GM23338 (cell line): ENCODE measurements at regions not wholly inside any gene's neighbourhood (a gene's known extent, or its start where the extent isn't known, plus 50 kb on each side); places are given as distances from the start of the nearest gene placed in this dataset.

Experiments
- ATAC-seq: fragments of 200-7000 bp; cut with Tn5 transposase; 3 replicates; pipeline ENCODE4 v1.9.1; 2020
- DNase-seq: peaks from one replicate; pipeline ENCODE4 v3.0.0-alpha.2; 2015; ENCODE audit warnings: low spot score
- H2AFZ ChIP-seq: fragments of 200-600 bp; sonication (generic); 2 replicates; pipeline ENCODE4 v1.8.0; 2016; ENCODE audit warnings: antibody characterized with exemption, mild to moderate bottlenecking, moderate library complexity
- H3F3A ChIP-seq: fragments of 200-600 bp; sonication (generic); replicated peaks from 2 replicates; pipeline ENCODE4 v1.8.0; 2017; ENCODE audit warnings: antibody characterized with exemption, mixed run types, low read depth
- H3K27ac ChIP-seq: fragments of 200-600 bp; sonication (generic); 2 replicates; pipeline ENCODE4 v1.6.1; 2016; ENCODE audit warnings: low read depth
- H3K27me3 ChIP-seq: fragments of 200-600 bp; sonication (generic); 2 replicates; pipeline ENCODE4 v1.8.0; 2016; ENCODE audit warnings: mild to moderate bottlenecking, mixed run types, moderate library complexity; ENCODE audit not compliant: insufficient read depth
- H3K36me3 ChIP-seq: fragments of 200-600 bp; sonication (generic); 2 replicates; pipeline ENCODE4 v1.8.0; 2016; ENCODE audit warnings: mild to moderate bottlenecking; ENCODE audit not compliant: insufficient read depth
- H3K4me1 ChIP-seq: fragments of 200-600 bp; sonication (generic); 2 replicates; pipeline ENCODE4 v1.8.0; 2016; ENCODE audit warnings: mild to moderate bottlenecking, moderate library complexity; ENCODE audit not compliant: insufficient read depth
- H3K4me2 ChIP-seq: fragments of 200-600 bp; sonication (generic); 2 replicates; pipeline ENCODE4 v1.7.1; 2017; ENCODE audit warnings: mixed run types
- H3K4me3 ChIP-seq: fragments of 200-600 bp; sonication (generic); 2 replicates; pipeline ENCODE4 v1.6.1; 2016; ENCODE audit warnings: mixed run types
- H3K79me2 ChIP-seq: fragments of 200-600 bp; sonication (generic); replicated peaks from 2 replicates; pipeline ENCODE4 v1.8.0; 2017; ENCODE audit warnings: mild to moderate bottlenecking; ENCODE audit not compliant: insufficient read depth
- H3K9me2 ChIP-seq: fragments of 200-600 bp; sonication (generic); 2 replicates; pipeline ENCODE4 v1.8.0; 2017; ENCODE audit not compliant: insufficient read depth
- H4K20me1 ChIP-seq: fragments of 200-600 bp; sonication (generic); replicated peaks from 2 replicates; pipeline ENCODE4 v1.8.0; 2017; ENCODE audit warnings: mild to moderate bottlenecking; ENCODE audit not compliant: insufficient read depth
- H3K27ac Mint-ChIP-seq: 2 replicates; pipeline ENCODE4 v1.8.0; 2020; ENCODE audit warnings: inconsistent platforms, mild to moderate bottlenecking, moderate library complexity, mixed read lengths
- H3K27me3 Mint-ChIP-seq: 3 replicates; pipeline ENCODE4 v1.8.0; 2022; ENCODE audit warnings: low read depth, mild to moderate bottlenecking, moderate library complexity, mixed read lengths, inconsistent platforms; ENCODE audit not compliant: insufficient read depth, poor library complexity
- H3K36me3 Mint-ChIP-seq: 3 replicates; pipeline ENCODE4 v1.8.0; 2021; ENCODE audit warnings: low read depth, mild to moderate bottlenecking, inconsistent platforms, moderate library complexity, mixed read lengths
- H3K4me1 Mint-ChIP-seq: 3 replicates; pipeline ENCODE4 v1.8.0; 2020; ENCODE audit warnings: mild to moderate bottlenecking, inconsistent platforms, mixed read lengths
- H3K4me3 Mint-ChIP-seq: 3 replicates; pipeline ENCODE4 v1.8.0; 2021; ENCODE audit warnings: moderate library complexity, mild to moderate bottlenecking, inconsistent platforms, mixed read lengths
- H3K9me3 Mint-ChIP-seq: 3 replicates; pipeline ENCODE4 v1.8.0; 2020; ENCODE audit warnings: moderate library complexity, mild to moderate bottlenecking, inconsistent platforms, mixed read lengths
- CREB1 ChIP-seq: fragments of 250-450 bp; sonication (Bioruptor Pico); IDR thresholded peaks from 2 replicates; pipeline ENCODE4 v1.5.0; 2020; ENCODE audit warnings: low read depth, mild to moderate bottlenecking, moderate library complexity
- CTCF ChIP-seq, 2 experiments: fragments of 200-600 bp in 1 of 2; sonication (generic) in 1 of 2; conservative IDR thresholded peaks; 2 replicates each; pipeline versions ENCODE4 v1.5.1 to v1.6.1; 2016 to 2017; ENCODE audit warnings: antibody characterized with exemption in 2 of 2, low read depth in 2 of 2, mild to moderate bottlenecking in 2 of 2, moderate library complexity in 1 of 2
- EZH2 ChIP-seq: fragments of 200-600 bp; sonication (generic); IDR thresholded peaks from one replicate; pipeline ENCODE4 v1.8.0; 2017; ENCODE audit warnings: antibody characterized with exemption, mild to moderate bottlenecking, low read depth; ENCODE audit not compliant: unreplicated experiment
- EZH2phosphoT487 ChIP-seq: fragments of 200-600 bp; sonication (generic); IDR thresholded peaks from one replicate; pipeline ENCODE4 v1.8.1; 2018; ENCODE audit warnings: antibody characterized with exemption; ENCODE audit not compliant: unreplicated experiment
- JUNB ChIP-seq: IDR thresholded peaks from one replicate; pipeline ENCODE4 v1.6.1; 2016; ENCODE audit warnings: antibody characterized with exemption; ENCODE audit not compliant: unreplicated experiment
- STAT1 ChIP-seq: IDR thresholded peaks from one replicate; pipeline ENCODE4 v1.6.1; 2016; ENCODE audit warnings: antibody characterized with exemption; ENCODE audit not compliant: unreplicated experiment
- ZNF114 ChIP-seq: fragments of 250-450 bp; sonication (Bioruptor Pico); IDR thresholded peaks from 2 replicates; pipeline ENCODE4 v1.5.0; 2020; ENCODE audit warnings: mild to moderate bottlenecking, moderate library complexity
- ZNF331 ChIP-seq: fragments of 250-450 bp; sonication (Bioruptor Pico); IDR thresholded peaks from 2 replicates; pipeline ENCODE4 v1.5.0; 2020; ENCODE audit warnings: low read depth, mild to moderate bottlenecking, moderate library complexity
- ZNF462 ChIP-seq: fragments of 250-450 bp; sonication (Bioruptor Pico); IDR thresholded peaks from 2 replicates; pipeline ENCODE4 v1.5.0; 2020; ENCODE audit warnings: mild to moderate bottlenecking, moderate library complexity
- TF ChIP-seq, protein P1 (sequence below): IDR thresholded peaks from 2 replicates; pipeline ENCODE4 v1.6.1; 2016; ENCODE audit warnings: antibody characterized with exemption
- TF ChIP-seq, protein P2 (sequence below): IDR thresholded peaks from one replicate; pipeline ENCODE4 v1.6.1; 2018; ENCODE audit warnings: antibody characterized with exemption; ENCODE audit not compliant: unreplicated experiment

GRCh38 chr6:67916399-67916798 lies 718.7 kb upstream of the ADGRB3 start:
- Mint-ChIP-seq H3K36me3 (no peaks in the 10 kb centered on the region; the same call in 2 of the 3 replicates), H3K4me1 (no peaks in the 10 kb centered on the region), H3K27me3 (no peaks in the 10 kb centered on the region), H3K9me3 (peaks cover 5% of the 10 kb centered on the region; the same call in 2 of the 3 replicates), H3K4me3 (no peak overlapping the region), H3K27ac (no peak overlapping the region)
- no peaks in the 10 kb centered on the region for H3K27me3 ChIP-seq
- no peaks in the 10 kb centered on the region; the same call in 1 of the 2 replicates for H3K9me2 ChIP-seq
- H3K4me3 ChIP-seq = no peak overlapping the region
- TF ChIP-seq, protein P1, sequence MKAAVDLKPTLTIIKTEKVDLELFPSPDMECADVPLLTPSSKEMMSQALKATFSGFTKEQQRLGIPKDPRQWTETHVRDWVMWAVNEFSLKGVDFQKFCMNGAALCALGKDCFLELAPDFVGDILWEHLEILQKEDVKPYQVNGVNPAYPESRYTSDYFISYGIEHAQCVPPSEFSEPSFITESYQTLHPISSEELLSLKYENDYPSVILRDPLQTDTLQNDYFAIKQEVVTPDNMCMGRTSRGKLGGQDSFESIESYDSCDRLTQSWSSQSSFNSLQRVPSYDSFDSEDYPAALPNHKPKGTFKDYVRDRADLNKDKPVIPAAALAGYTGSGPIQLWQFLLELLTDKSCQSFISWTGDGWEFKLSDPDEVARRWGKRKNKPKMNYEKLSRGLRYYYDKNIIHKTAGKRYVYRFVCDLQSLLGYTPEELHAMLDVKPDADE = no peak
- TF ChIP-seq ZNF114 (CRISPR knock-in tag) = no peak
- no peak for TF ChIP-seq EZH2
- TF ChIP-seq, protein P2, sequence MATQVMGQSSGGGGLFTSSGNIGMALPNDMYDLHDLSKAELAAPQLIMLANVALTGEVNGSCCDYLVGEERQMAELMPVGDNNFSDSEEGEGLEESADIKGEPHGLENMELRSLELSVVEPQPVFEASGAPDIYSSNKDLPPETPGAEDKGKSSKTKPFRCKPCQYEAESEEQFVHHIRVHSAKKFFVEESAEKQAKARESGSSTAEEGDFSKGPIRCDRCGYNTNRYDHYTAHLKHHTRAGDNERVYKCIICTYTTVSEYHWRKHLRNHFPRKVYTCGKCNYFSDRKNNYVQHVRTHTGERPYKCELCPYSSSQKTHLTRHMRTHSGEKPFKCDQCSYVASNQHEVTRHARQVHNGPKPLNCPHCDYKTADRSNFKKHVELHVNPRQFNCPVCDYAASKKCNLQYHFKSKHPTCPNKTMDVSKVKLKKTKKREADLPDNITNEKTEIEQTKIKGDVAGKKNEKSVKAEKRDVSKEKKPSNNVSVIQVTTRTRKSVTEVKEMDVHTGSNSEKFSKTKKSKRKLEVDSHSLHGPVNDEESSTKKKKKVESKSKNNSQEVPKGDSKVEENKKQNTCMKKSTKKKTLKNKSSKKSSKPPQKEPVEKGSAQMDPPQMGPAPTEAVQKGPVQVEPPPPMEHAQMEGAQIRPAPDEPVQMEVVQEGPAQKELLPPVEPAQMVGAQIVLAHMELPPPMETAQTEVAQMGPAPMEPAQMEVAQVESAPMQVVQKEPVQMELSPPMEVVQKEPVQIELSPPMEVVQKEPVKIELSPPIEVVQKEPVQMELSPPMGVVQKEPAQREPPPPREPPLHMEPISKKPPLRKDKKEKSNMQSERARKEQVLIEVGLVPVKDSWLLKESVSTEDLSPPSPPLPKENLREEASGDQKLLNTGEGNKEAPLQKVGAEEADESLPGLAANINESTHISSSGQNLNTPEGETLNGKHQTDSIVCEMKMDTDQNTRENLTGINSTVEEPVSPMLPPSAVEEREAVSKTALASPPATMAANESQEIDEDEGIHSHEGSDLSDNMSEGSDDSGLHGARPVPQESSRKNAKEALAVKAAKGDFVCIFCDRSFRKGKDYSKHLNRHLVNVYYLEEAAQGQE = no peak
- no peak for TF ChIP-seq JUNB
- TF ChIP-seq ZNF462 (CRISPR knock-in tag) = no peak
- TF ChIP-seq ZNF331 (CRISPR knock-in tag) = no peak
- no peak for TF ChIP-seq EZH2phosphoT487
- no peak for TF ChIP-seq STAT1
- TF ChIP-seq CTCF (conservative IDR thresholded peaks at IDR 0.05; ENCODE audit: low read depth in 2 of 2) = no peak
- TF ChIP-seq CREB1 (CRISPR knock-in tag) = no peak
- no peak overlapping the region for H2AFZ ChIP-seq
- no peak overlapping the region for H3K27ac ChIP-seq
- no peaks in the 10 kb centered on the region for H4K20me1 ChIP-seq
- no peaks in the 10 kb centered on the region for H3F3A ChIP-seq
- ATAC-seq = no peak
- H3K4me1 ChIP-seq = no peaks in the 10 kb centered on the region
- DNase-seq = no peak
- no peak overlapping the region for H3K4me2 ChIP-seq
- 0 out of 2 replicates have a peak, but pooled peaks cover 3% of the 10 kb centered on the region for H3K36me3 ChIP-seq
- H3K79me2 ChIP-seq = no peaks in the 10 kb centered on the region
